BE2C (cell line): ENCODE measurements at regions not wholly inside any gene's neighbourhood (a gene's known extent, or its start where the extent isn't known, plus 50 kb on each side); places are given as distances from the start of the nearest gene placed in this dataset.
A peak's percentile ranks its signal among the peaks of the same experiment; 100 is the strongest.
"Not testable (repeated sequence)": the region's sequence is repeated elsewhere in the genome, so short reads cannot be mapped to it uniquely, and the experiment has no call there.

ENCODE experiments used
- DNase-seq: peaks from one replicate; pipeline ENCODE4 v3.0.0-alpha.2; 2020
- H3K27me3 ChIP-seq: fragments of 250-450 bp; sonication (Bioruptor Pico); 2 replicates; pipeline ENCODE4 v1.5.1; 2020; ENCODE audit warnings: mild to moderate bottlenecking
- H3K36me3 ChIP-seq: fragments of 250-450 bp; sonication (Bioruptor Pico); 2 replicates; pipeline ENCODE4 v1.5.1; 2020; ENCODE audit warnings: mild to moderate bottlenecking
- H3K4me1 ChIP-seq: fragments of 250-450 bp; sonication (Bioruptor Pico); 2 replicates; pipeline ENCODE4 v1.5.1; 2020
- H3K4me3 ChIP-seq: 2 replicates; pipeline ENCODE4 v1.5.1; 2011; ENCODE audit warnings: low read depth, low read length
- H3K9me3 ChIP-seq: fragments of 250-450 bp; sonication (Bioruptor Pico); 2 replicates; pipeline ENCODE4 v1.5.1; 2020
- CTCF ChIP-seq: IDR thresholded peaks from 2 replicates; pipeline ENCODE4 v1.5.1; 2012; ENCODE audit warnings: mild to moderate bottlenecking, low read depth, low read length

- DNase-seq: peak; percentile 37
- Histone ChIP-seq H3K9me3 (no peaks in the 10 kb centered on the region), H3K4me1 (no peaks in the 10 kb centered on the region), H3K27me3 (no peaks in the 10 kb centered on the region), H3K36me3 (no peaks in the 10 kb centered on the region), H3K4me3 (no peak overlapping the region)
- TF ChIP-seq CTCF: no peak
Observed at GRCh38 chr16:72590151-72590937, 418.4 kb upstream of the PMFBP1 start.

- Histone ChIP-seq H3K36me3 (no peaks in the 10 kb centered on the region), H3K4me3 (no peak overlapping the region), H3K9me3 (no peaks in the 10 kb centered on the region), H3K4me1 (no peaks in the 10 kb centered on the region), H3K27me3 (no peaks in the 10 kb centered on the region)
- TF ChIP-seq CTCF: no peak
- no peak for DNase-seq
Observed at GRCh38 chr16:72588551-72588950, 416.6 kb upstream of the PMFBP1 start.

GRCh38 chr16:72578061-72578460 is 406.1 kb upstream of the PMFBP1 start:
- H3K4me3 ChIP-seq, DNase-seq, H3K9me3 ChIP-seq, H3K36me3 ChIP-seq, H3K4me1 ChIP-seq, H3K27me3 ChIP-seq: not testable (repeated sequence)

- Histone ChIP-seq H3K27me3 (no peaks in the 10 kb centered on the region), H3K36me3 (no peaks in the 10 kb centered on the region), H3K9me3 (no peaks in the 10 kb centered on the region), H3K4me3 (no peak overlapping the region), H3K4me1 (no peaks in the 10 kb centered on the region)
- no peak for TF ChIP-seq CTCF
- DNase-seq: no peak
Observed at GRCh38 chr16:72576189-72576588, 404.2 kb upstream of the PMFBP1 start.

- DNase-seq: no peak
Observed at GRCh38 chr16:72569677-72570076, 397.7 kb upstream of the PMFBP1 start.

GRCh38 chr16:72568502-72568901 is 396.5 kb upstream of the PMFBP1 start:
- H3K4me1 ChIP-seq: no peaks in the 10 kb centered on the region
- no peak overlapping the region for H3K4me3 ChIP-seq
- no peaks in the 10 kb centered on the region for H3K9me3 ChIP-seq
- no peak for TF ChIP-seq CTCF
- no peak for DNase-seq
- no peaks in the 10 kb centered on the region for H3K36me3 ChIP-seq
- no peaks in the 10 kb centered on the region for H3K27me3 ChIP-seq

More at GRCh38 chr16:72569677-72570076, 397.7 kb upstream of the PMFBP1 start:
- Histone ChIP-seq H3K36me3 (no peaks in the 10 kb centered on the region), H3K27me3 (no peaks in the 10 kb centered on the region), H3K4me1 (no peaks in the 10 kb centered on the region), H3K9me3 (no peaks in the 10 kb centered on the region), H3K4me3 (no peak overlapping the region)
- no peak for TF ChIP-seq CTCF

GRCh38 chr16:72566174-72566573 is 394.2 kb upstream of the PMFBP1 start:
- DNase-seq: no peak
- peaks cover 2% of the 10 kb centered on the region; the same call in 1 of the 2 replicates for H3K4me1 ChIP-seq
- TF ChIP-seq CTCF: no peak
- H3K4me3 ChIP-seq: no peak overlapping the region
- no peaks in the 10 kb centered on the region for H3K36me3 ChIP-seq
- H3K27me3 ChIP-seq: no peaks in the 10 kb centered on the region
- H3K9me3 ChIP-seq: no peaks in the 10 kb centered on the region
